ENCODE measurements at regions not wholly inside any gene's neighbourhood (a gene's known extent, or its start where the extent isn't known, plus 50 kb on each side); places are given as distances from the start of the nearest gene placed in this dataset.

DNA sequence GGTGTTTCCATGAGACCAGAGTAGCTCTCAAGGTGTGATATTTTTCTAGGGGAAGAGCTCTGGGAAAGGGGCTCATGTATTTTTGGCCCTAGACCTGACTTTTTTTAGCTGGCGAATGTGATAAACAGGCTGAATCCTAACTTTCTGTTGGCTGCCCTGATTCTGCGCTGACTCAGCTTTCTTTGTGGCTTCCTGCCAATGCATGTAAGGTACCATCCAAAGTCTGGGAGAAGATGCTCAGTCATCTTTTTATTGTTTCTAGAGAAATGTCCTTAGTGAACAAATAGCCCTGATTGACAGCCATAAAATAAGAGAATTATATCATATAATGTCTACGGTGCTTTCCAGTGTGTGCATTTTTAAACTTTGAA lies 113.6 kb upstream of the MBNL2 start:
- no peak for TF ChIP-seq POLR2A (IDR thresholded peaks at IDR 0.05)
- TF ChIP-seq, protein P1, sequence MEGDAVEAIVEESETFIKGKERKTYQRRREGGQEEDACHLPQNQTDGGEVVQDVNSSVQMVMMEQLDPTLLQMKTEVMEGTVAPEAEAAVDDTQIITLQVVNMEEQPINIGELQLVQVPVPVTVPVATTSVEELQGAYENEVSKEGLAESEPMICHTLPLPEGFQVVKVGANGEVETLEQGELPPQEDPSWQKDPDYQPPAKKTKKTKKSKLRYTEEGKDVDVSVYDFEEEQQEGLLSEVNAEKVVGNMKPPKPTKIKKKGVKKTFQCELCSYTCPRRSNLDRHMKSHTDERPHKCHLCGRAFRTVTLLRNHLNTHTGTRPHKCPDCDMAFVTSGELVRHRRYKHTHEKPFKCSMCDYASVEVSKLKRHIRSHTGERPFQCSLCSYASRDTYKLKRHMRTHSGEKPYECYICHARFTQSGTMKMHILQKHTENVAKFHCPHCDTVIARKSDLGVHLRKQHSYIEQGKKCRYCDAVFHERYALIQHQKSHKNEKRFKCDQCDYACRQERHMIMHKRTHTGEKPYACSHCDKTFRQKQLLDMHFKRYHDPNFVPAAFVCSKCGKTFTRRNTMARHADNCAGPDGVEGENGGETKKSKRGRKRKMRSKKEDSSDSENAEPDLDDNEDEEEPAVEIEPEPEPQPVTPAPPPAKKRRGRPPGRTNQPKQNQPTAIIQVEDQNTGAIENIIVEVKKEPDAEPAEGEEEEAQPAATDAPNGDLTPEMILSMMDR (IDR thresholded peaks at IDR 0.05): no peak

Data from uterus (tissue), 2 donors.